HEK293T (cell line): ENCODE measurements at regions not wholly inside any gene's neighbourhood (a gene's known extent, or its start where the extent isn't known, plus 50 kb on each side); places are given as distances from the start of the nearest gene placed in this dataset.
"Not testable (repeated sequence)": the region's sequence is repeated elsewhere in the genome, so short reads cannot be mapped to it uniquely, and the experiment has no call there.

Experiments used
- CTCF ChIA-PET: fragments of 350-600 bp; formaldehyde crosslinking; extraction: SDS; loops from one replicate; lab custom pipeline; 2021; ENCODE audit warnings: antibody characterized with exemption, inconsistent platforms; lab: Yijun Ruan, JAX
- POLR2A ChIA-PET: fragments of 350-600 bp; formaldehyde crosslinking; extraction: SDS; loops from one replicate; lab custom pipeline; 2020; ENCODE audit warnings: antibody characterized with exemption, inconsistent platforms; lab: Yijun Ruan, JAX
- DNase-seq: peaks from one replicate; pipeline ENCODE4 v3.0.0; 2012; ENCODE audit warnings: mixed read lengths; ENCODE audit errors: extremely low spot score
- ARNT ChIP-seq: fragments of 450-650 bp; IDR thresholded peaks from 2 replicates; pipeline ENCODE4 v1.6.1; 2017; ENCODE audit warnings: mild to moderate bottlenecking
- BHLHE40 ChIP-seq: fragments of 450-650 bp; IDR thresholded peaks from 2 replicates; pipeline ENCODE4 v1.6.1; 2016; ENCODE audit warnings: mild to moderate bottlenecking, moderate library complexity, borderline replicate concordance
- CTBP1 ChIP-seq: fragments of 450-650 bp; IDR thresholded peaks from 2 replicates; pipeline ENCODE4 v1.6.1; 2016; ENCODE audit warnings: borderline replicate concordance
- ELF4 ChIP-seq: fragments of 450-650 bp; IDR thresholded peaks from 2 replicates; pipeline ENCODE4 v1.6.1; 2017; ENCODE audit warnings: antibody characterized with exemption
- FOXA1 ChIP-seq: fragments of 450-650 bp; IDR thresholded peaks from 2 replicates; pipeline ENCODE4 v1.6.1; 2016; ENCODE audit warnings: mild to moderate bottlenecking
- FOXK2 ChIP-seq: fragments of 450-650 bp; IDR thresholded peaks from 2 replicates; pipeline ENCODE4 v1.6.1; 2016; ENCODE audit warnings: mild to moderate bottlenecking
- FOXM1 ChIP-seq: fragments of 450-650 bp; IDR thresholded peaks from 2 replicates; pipeline ENCODE4 v1.6.1; 2017; ENCODE audit warnings: mild to moderate bottlenecking, borderline replicate concordance
- HDGF ChIP-seq: fragments of 450-650 bp; IDR thresholded peaks from 2 replicates; pipeline ENCODE4 v1.6.1; 2017; ENCODE audit warnings: antibody characterized with exemption, borderline replicate concordance
- L3MBTL2 ChIP-seq: fragments of 450-650 bp; conservative IDR thresholded peaks from 2 replicates; pipeline ENCODE4 v1.6.1; 2016; ENCODE audit warnings: mild to moderate bottlenecking
- LEF1 ChIP-seq: fragments of 450-650 bp; IDR thresholded peaks from 2 replicates; pipeline ENCODE4 v1.6.1; 2017; ENCODE audit warnings: mild to moderate bottlenecking, borderline replicate concordance
- NFRKB ChIP-seq: fragments of 450-650 bp; IDR thresholded peaks from 2 replicates; pipeline ENCODE4 v1.6.1; 2016; ENCODE audit warnings: mild to moderate bottlenecking, moderate library complexity
- SP1 ChIP-seq: fragments of 450-650 bp; IDR thresholded peaks from 2 replicates; pipeline ENCODE4 v1.6.1; 2017
- SUZ12 ChIP-seq: fragments of 450-650 bp; IDR thresholded peaks from 2 replicates; pipeline ENCODE4 v1.6.1; 2016; ENCODE audit warnings: mild to moderate bottlenecking
- TARDBP ChIP-seq: fragments of 450-650 bp; IDR thresholded peaks from 2 replicates; pipeline ENCODE4 v1.6.1; 2016
- ZNF384 ChIP-seq: fragments of 450-650 bp; IDR thresholded peaks from 2 replicates; pipeline ENCODE4 v1.6.1; 2016
- TF ChIP-seq, protein P1 (sequence below): fragments of 450-650 bp; IDR thresholded peaks from 2 replicates; pipeline ENCODE4 v1.6.1; 2016

DNA sequence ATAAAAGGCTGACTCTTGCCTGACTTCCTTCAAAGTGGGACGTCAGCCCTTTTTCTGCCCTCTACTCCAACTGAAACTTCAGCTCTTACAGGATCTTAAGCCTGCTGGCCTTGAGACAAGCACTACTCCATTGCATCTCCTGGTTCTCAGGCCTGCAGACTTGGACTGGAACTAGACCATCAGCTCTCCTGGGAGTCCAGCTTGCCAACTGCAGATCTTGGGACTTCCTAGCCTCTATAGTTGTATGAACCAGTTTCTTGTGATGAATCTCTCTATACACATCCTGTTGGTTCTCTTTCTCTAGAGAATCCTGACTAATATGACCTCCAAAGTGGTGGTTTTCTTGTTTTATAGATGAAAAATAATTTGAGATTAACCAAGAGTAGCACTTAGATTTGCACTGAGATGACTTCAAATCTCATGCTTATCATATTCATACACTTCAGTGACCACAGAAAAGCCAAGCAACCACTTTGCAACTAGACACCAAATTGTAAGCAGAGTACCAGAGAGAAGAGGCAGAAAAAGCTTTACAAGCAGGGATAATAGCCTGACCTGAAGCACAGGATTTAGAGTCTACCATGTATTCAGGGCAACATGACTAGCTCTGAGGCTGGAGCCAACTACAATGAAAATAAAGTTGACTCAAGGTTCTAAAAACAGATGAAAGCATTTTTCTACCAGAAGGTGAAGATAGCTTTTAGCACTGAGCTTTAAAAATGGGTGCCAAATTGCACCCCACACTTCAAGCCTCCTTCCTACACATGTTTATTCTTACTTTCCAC lies 661.3 kb upstream of the USP24 start:
- ChIA-PET POLR2A (no interaction called here), CTCF (interaction anchor here (1.2 kb wide), 1 partner anchor 10 kb away, joined by 4 read pairs; no protein-coding TSS in a partner anchor)
- TF ChIP-seq FOXK2 (no peak), FOXA1 (no peak), LEF1 (no peak), ELF4 (no peak), BHLHE40 (no peak), ZNF384 (no peak), HDGF (no peak), ARNT (no peak), NFRKB (no peak), L3MBTL2 (no peak), SUZ12 (no peak), FOXM1 (no peak), TARDBP (no peak), CTBP1 (no peak), SP1 (no peak)
- TF ChIP-seq, protein P1, sequence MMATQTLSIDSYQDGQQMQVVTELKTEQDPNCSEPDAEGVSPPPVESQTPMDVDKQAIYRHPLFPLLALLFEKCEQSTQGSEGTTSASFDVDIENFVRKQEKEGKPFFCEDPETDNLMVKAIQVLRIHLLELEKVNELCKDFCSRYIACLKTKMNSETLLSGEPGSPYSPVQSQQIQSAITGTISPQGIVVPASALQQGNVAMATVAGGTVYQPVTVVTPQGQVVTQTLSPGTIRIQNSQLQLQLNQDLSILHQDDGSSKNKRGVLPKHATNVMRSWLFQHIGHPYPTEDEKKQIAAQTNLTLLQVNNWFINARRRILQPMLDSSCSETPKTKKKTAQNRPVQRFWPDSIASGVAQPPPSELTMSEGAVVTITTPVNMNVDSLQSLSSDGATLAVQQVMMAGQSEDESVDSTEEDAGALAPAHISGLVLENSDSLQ, result no peak
- DNase-seq, result no peak

DNA sequence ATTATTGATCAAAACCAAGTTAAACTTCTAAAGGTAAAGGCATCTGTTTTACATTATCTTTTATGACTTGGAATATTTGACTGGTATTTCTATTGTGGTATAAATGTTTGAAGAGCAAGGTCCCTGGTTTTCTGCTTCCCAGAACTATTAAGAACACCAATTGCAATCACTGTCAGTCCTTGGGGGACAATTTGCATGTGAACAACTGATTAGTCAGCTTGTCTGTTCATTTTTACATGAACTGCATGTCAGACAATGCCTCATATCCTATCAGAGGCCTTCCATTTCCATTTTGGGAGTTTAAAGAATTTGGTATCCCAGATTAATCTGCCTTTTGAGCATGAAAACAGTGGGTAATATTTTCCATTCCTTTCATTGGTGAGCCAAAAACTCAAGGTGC lies 654.9 kb upstream of the USP24 start:
- ChIA-PET CTCF (interaction anchor here (0.5 kb wide), 1 partner anchor 212 kb away, joined by 3 read pairs; no protein-coding TSS in a partner anchor), POLR2A (no interaction called here)
- TF ChIP-seq ELF4 (no peak), LEF1 (no peak), BHLHE40 (no peak)
- TF ChIP-seq, protein P1, result no peak
- no peak for DNase-seq

DNA sequence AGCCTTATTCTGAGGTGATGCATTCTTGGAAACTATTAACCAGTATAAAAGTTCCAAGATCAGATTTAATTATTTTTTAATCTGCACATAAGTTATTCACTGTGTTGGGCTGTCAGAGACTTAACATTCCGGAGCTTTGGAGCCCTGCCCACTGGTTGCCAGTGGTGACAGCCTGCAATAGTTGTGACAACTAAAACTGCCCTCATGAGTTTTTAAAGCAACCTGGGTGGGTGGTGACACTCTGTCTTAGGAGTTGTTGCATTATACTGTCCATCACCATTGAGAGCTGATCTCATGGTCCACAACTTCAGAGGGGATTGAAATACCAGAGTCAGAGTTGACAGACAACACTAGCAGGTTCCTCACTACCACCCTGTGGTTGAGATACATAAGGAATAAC lies 653.9 kb upstream of the USP24 start:
- DNase-seq, result no peak
- CTCF ChIA-PET, result no interaction called here
- TF ChIP-seq FOXM1, result no peak
- POLR2A ChIA-PET, result no interaction called here

DNA sequence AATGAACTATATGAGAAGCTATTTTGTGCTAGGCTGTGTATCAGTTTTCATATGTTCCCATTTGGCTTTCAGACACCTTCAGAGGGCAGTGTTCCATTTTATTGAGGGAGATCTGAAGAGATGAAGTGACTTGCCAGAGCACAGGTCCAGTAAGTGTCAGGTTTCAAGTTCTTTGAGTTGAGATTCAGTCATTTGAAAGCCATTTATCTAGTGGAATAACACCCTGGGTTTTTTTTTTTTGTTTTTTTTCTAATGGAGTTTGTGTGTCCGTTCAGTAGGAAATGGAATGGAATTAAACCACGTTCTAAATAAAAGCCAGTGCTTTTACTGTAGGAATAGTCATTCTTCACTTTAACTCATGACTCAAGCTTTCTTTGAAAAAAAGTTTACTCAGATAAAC lies 652.9 kb upstream of the USP24 start:
- ChIA-PET POLR2A (no interaction called here), CTCF (interaction anchor here (0.6 kb wide), 1 partner anchor 760 kb away, joined by 3 read pairs; no protein-coding TSS in a partner anchor)
- TF ChIP-seq BHLHE40 (no peak), TARDBP (no peak), CTBP1 (no peak), SP1 (no peak), ELF4 (no peak), LEF1 (no peak), HDGF (no peak), ZNF384 (peak; percentile 78; the same call in 1 of the 2 replicates)
- TF ChIP-seq, protein P1, result peak; percentile 20; the same call in 1 of the 2 replicates
- peak; percentile 42 for DNase-seq

DNA sequence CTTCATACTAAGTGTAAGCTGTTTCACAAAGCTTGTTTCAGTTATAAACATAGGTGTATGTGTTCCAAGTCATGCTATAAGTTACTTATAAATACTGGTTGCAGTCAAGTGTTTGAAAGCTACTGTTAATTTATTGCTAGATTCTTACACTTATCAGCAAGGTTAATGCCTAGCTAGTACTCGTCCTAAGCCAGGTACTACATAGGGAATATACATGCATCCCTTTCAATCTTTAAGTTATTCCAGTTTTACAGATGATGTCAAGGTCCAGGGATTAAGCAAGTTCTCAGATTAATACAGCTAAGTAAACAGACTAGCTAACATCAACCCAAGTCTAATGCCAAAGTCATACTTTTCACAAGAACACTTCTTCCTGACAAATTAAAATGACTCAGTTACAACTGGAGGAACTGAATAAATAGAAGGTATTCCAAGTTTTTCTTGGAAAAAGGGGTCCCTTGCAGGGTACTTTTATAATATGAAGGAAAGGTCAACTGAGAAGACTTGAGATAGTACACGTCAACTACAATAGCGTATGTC lies 652.2 kb upstream of the USP24 start:
- ChIA-PET CTCF (interaction anchor here (0.5 to 1.2 kb wide), 3 partner anchors 20 to 760 kb away, joined by 3 to 4 read pairs (median 3); no protein-coding TSS in a partner anchor), POLR2A (no interaction called here)
- no peak for DNase-seq
- TF ChIP-seq SP1, result no peak

DNA sequence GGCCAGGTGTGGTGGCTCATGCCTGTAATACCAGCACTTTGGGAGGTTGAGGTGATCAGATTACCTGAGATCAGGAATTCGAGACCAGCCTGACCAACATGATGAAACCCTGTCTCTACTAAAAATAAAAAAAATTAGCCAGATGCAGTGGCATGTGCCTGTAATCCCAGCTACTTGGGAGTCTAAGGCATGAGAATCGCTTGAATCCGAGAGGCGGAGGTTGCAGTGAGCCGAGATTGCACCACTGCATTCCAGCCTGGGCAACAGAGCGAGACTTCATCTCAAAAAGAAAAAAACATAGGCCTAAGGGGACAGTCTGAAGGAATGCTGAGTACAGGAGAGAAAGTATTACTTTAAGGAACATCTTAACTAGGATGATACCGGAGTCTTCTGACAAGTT lies 650.6 kb upstream of the USP24 start:
- DNase-seq, CTCF ChIA-PET, POLR2A ChIA-PET: not testable (repeated sequence)

DNA sequence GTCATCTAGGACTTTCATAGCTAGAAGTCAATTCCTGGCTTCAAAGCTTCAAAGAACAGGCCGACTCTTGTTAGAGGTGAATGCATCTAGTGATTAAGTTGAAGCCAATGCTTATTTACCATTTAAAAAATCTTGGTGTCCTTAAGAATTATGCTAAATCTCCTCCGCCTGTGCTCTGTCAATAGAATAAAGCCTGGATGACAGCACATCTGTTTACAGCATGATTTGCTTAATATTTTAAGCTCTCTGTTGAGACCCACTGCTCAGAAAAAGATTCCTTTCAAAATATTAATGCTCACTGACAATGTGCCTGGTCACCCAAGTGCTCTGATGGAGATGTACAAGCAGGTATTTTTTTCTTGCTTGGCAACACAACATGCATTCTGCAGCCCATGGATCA lies 649.1 kb upstream of the USP24 start:
- POLR2A ChIA-PET, result no interaction called here
- CTCF ChIA-PET, result no interaction called here
- DNase-seq, result no peak
- TF ChIP-seq FOXA1 (no peak), TARDBP (no peak), FOXM1 (no peak), ELF4 (no peak), BHLHE40 (no peak)
